ENCODE measurements at regions not wholly inside any gene's neighbourhood (a gene's known extent, or its start where the extent isn't known, plus 50 kb on each side); places are given as distances from the start of the nearest gene placed in this dataset.

- 29% methylated on average over 4 of the region's 4 CpGs for WGBS (ENCODE audit: insufficient coverage, insufficient replicate concordance, low lambda C conversion rate, missing lambda C conversion rate)
- no peak for ATAC-seq
- ChIA-PET RAD21 (ENCODE audit: unreplicated experiment) (no interaction called here), CTCF (no interaction called here), SMC1A (ENCODE audit: uncharacterized antibody, unreplicated experiment) (no interaction called here), POLR2A (no interaction called here)
- BruUV-seq (replicated peaks): no TSS peak
- no peak overlapping the region for H3K9ac ChIP-seq (ENCODE audit: control insufficient read depth, insufficient read depth, low read length)
- in situ Hi-C loops (cut with MboI): no loop called here
- no peak overlapping the region for H3K4me2 ChIP-seq (ENCODE audit: control insufficient read depth, insufficient read depth)
- no peak for DNase-seq (ENCODE audit: low read depth, low spot score)
- no peaks in the 10 kb centered on the region for H4K20me1 ChIP-seq (ENCODE audit: control insufficient read depth, insufficient read depth)
- intact Hi-C loops (cut with micrococcal nuclease; ENCODE audit: unreplicated experiment): no loop called here
- TF ChIP-seq NR2C1 (IDR thresholded peaks at IDR 0.05): no peak
- no peak for TF ChIP-seq MYB (IDR thresholded peaks at IDR 0.05; ENCODE audit: borderline replicate concordance, low read depth, low read length)
- no peak for TF ChIP-seq BMI1 (IDR thresholded peaks at IDR 0.05; ENCODE audit: borderline replicate concordance)
- TF ChIP-seq GABPA (IDR thresholded peaks at IDR 0.05; ENCODE audit: low read depth): no peak
- TF ChIP-seq IRF5 (IDR thresholded peaks at IDR 0.05; ENCODE audit: borderline replicate concordance): no peak
- TF ChIP-seq ZNF207 (IDR thresholded peaks at IDR 0.05; ENCODE audit: borderline replicate concordance): no peak
- TF ChIP-seq BCL11A (IDR thresholded peaks at IDR 0.05; ENCODE audit: low read depth, low read length): no peak
- no peak for TF ChIP-seq ESRRA (IDR thresholded peaks at IDR 0.05; ENCODE audit: low read length)
- TF ChIP-seq NFYA (IDR thresholded peaks at IDR 0.05; ENCODE audit: borderline replicate concordance, low read depth, low read length): no peak
- FAIRE-seq: no peak
- no peak overlapping the region for H2AFZ ChIP-seq (ENCODE audit: control insufficient read depth, low read depth, low read length)
- H3K27ac ChIP-seq (ENCODE audit: control insufficient read depth, insufficient read depth): no peak overlapping the region
- no peaks in the 10 kb centered on the region for H3K4me1 ChIP-seq (ENCODE audit: control insufficient read depth, insufficient read depth, low read length)
- H3K27me3 ChIP-seq (replicated peaks in 1 of 2; ENCODE audit: control insufficient read depth in 2 of 2, insufficient read depth in 2 of 2, low read length in 1 of 2): 0 out of 4 replicates have a peak, but pooled peaks cover 0 to 3% of the 10 kb centered on the region in 2 experiments
- no peak overlapping the region for H3K4me3 ChIP-seq
- H3K9me3 ChIP-seq (replicated peaks; ENCODE audit: control insufficient read depth, insufficient read depth, low read length): no peaks in the 10 kb centered on the region
- no peaks in the 10 kb centered on the region for H3K79me2 ChIP-seq (ENCODE audit: control insufficient read depth, insufficient read depth, low read length)
- no peaks in the 10 kb centered on the region for H3K36me3 ChIP-seq (ENCODE audit: control insufficient read depth in 2 of 2, insufficient read depth in 2 of 2, low read length in 1 of 2)
Observed at GRCh38 chr11:127445476-127445875, 444.9 kb upstream of the KIRREL3 start.

Measured in GM12878 (cell line).